Activated naive CD4-positive, alpha-beta T cell treated with anti-CD3 and anti-CD28 coated beads, Interleukin-2, amount 10 ng/mL, durations not matched to agents 7 days and 5 days (primary cell): ENCODE measurements at regions not wholly inside any gene's neighbourhood (a gene's known extent, or its start where the extent isn't known, plus 50 kb on each side); places are given as distances from the start of the nearest gene placed in this dataset.

Experiments
- CTCF ChIA-PET: fragments of 350-600 bp; sonication (Branson Sonifier 250); formaldehyde crosslinking; loops from one replicate; lab custom pipeline; 2021; ENCODE audit warnings: antibody characterized with exemption; lab: Charles Lee
- DNase-seq: peaks from one replicate; pipeline ENCODE4 v3.0.0-alpha.2; 2020
- H3K27ac Mint-ChIP-seq: one replicate; pipeline ENCODE4 v1.8.0; 2021; ENCODE audit warnings: mild to moderate bottlenecking, moderate library complexity, mixed read lengths
- H3K27me3 Mint-ChIP-seq: one replicate; pipeline ENCODE4 v1.8.0; 2021; ENCODE audit warnings: mild to moderate bottlenecking, mixed read lengths
- H3K36me3 Mint-ChIP-seq: one replicate; pipeline ENCODE4 v1.8.0; 2021; ENCODE audit warnings: mixed read lengths
- H3K4me1 Mint-ChIP-seq: one replicate; pipeline ENCODE4 v1.8.0; 2021; ENCODE audit warnings: mixed read lengths
- H3K4me3 Mint-ChIP-seq: one replicate; pipeline ENCODE4 v1.8.0; 2021; ENCODE audit warnings: mild to moderate bottlenecking, moderate library complexity, mixed read lengths
- H3K9me3 Mint-ChIP-seq: one replicate; pipeline ENCODE4 v1.8.0; 2021; ENCODE audit warnings: mixed read lengths

- Mint-ChIP-seq H3K27ac (no peak overlapping the region), H3K36me3 (no peaks in the 10 kb centered on the region), H3K27me3 (no peaks in the 10 kb centered on the region), H3K4me1 (no peaks in the 10 kb centered on the region), H3K4me3 (no peak overlapping the region), H3K9me3 (peaks cover 6% of the 10 kb centered on the region)
- no peak for DNase-seq
- CTCF ChIA-PET: no interaction called here
Observed at GRCh38 chr3:181403876-181404660, 307.7 kb upstream of the SOX2 start.

- Mint-ChIP-seq H3K27ac (no peak overlapping the region), H3K4me3 (no peak overlapping the region), H3K9me3 (peaks cover 6% of the 10 kb centered on the region), H3K36me3 (no peaks in the 10 kb centered on the region), H3K4me1 (no peaks in the 10 kb centered on the region), H3K27me3 (no peaks in the 10 kb centered on the region)
- CTCF ChIA-PET: no interaction called here
- DNase-seq: no peak
Observed at GRCh38 chr3:181402347-181402746, 309.4 kb upstream of the SOX2 start.

GRCh38 chr3:181384970-181385369 lies 326.8 kb upstream of the SOX2 start:
- CTCF ChIA-PET: no interaction called here
- Mint-ChIP-seq H3K9me3 (peaks cover 16% of the 10 kb centered on the region), H3K4me1 (no peaks in the 10 kb centered on the region), H3K36me3 (no peaks in the 10 kb centered on the region), H3K4me3 (no peak overlapping the region), H3K27ac (no peak overlapping the region), H3K27me3 (no peaks in the 10 kb centered on the region)
- DNase-seq: no peak

GRCh38 chr3:181383760-181384159 lies 328.0 kb upstream of the SOX2 start:
- CTCF ChIA-PET: no interaction called here
- no peak overlapping the region for H3K27ac Mint-ChIP-seq
- no peaks in the 10 kb centered on the region for H3K36me3 Mint-ChIP-seq
- H3K4me3 Mint-ChIP-seq: no peak overlapping the region
- no peaks in the 10 kb centered on the region for H3K4me1 Mint-ChIP-seq
- peaks cover 16% of the 10 kb centered on the region for H3K9me3 Mint-ChIP-seq
- DNase-seq: no peak
- H3K27me3 Mint-ChIP-seq: no peaks in the 10 kb centered on the region

- no peaks in the 10 kb centered on the region for H3K36me3 Mint-ChIP-seq
- no peak overlapping the region for H3K27ac Mint-ChIP-seq
- H3K4me1 Mint-ChIP-seq: no peaks in the 10 kb centered on the region
- no peak overlapping the region for H3K4me3 Mint-ChIP-seq
- CTCF ChIA-PET: no interaction called here
- H3K9me3 Mint-ChIP-seq: peaks cover 16% of the 10 kb centered on the region
- no peak for DNase-seq
- no peaks in the 10 kb centered on the region for H3K27me3 Mint-ChIP-seq
Observed at GRCh38 chr3:181383201-181383600, 328.5 kb upstream of the SOX2 start.

GRCh38 chr3:181382656-181383055 lies 329.1 kb upstream of the SOX2 start:
- no peaks in the 10 kb centered on the region for H3K4me1 Mint-ChIP-seq
- no peak overlapping the region for H3K27ac Mint-ChIP-seq
- H3K4me3 Mint-ChIP-seq: no peak overlapping the region
- CTCF ChIA-PET: no interaction called here
- peaks cover 14% of the 10 kb centered on the region for H3K9me3 Mint-ChIP-seq
- H3K27me3 Mint-ChIP-seq: no peaks in the 10 kb centered on the region
- no peak for DNase-seq
- H3K36me3 Mint-ChIP-seq: no peaks in the 10 kb centered on the region

GRCh38 chr3:181379278-181379677 lies 332.4 kb upstream of the SOX2 start:
- CTCF ChIA-PET: no interaction called here
- no peak for DNase-seq
- Mint-ChIP-seq H3K36me3 (no peaks in the 10 kb centered on the region), H3K4me3 (no peak overlapping the region), H3K9me3 (peaks cover 8% of the 10 kb centered on the region), H3K4me1 (no peaks in the 10 kb centered on the region), H3K27ac (no peak overlapping the region), H3K27me3 (no peaks in the 10 kb centered on the region)

GRCh38 chr3:181369637-181370036 lies 342.1 kb upstream of the SOX2 start:
- no peak overlapping the region for H3K27ac Mint-ChIP-seq
- no peaks in the 10 kb centered on the region for H3K36me3 Mint-ChIP-seq
- no peak overlapping the region for H3K4me3 Mint-ChIP-seq
- DNase-seq: no peak
- H3K27me3 Mint-ChIP-seq: no peaks in the 10 kb centered on the region
- CTCF ChIA-PET: no interaction called here
- no peaks in the 10 kb centered on the region for H3K4me1 Mint-ChIP-seq
- no peaks in the 10 kb centered on the region for H3K9me3 Mint-ChIP-seq

- CTCF ChIA-PET: no interaction called here
- Mint-ChIP-seq H3K27ac (no peak overlapping the region), H3K27me3 (no peaks in the 10 kb centered on the region), H3K4me3 (no peak overlapping the region), H3K9me3 (no peaks in the 10 kb centered on the region), H3K36me3 (no peaks in the 10 kb centered on the region), H3K4me1 (no peaks in the 10 kb centered on the region)
- DNase-seq: no peak
Observed at GRCh38 chr3:181363231-181363630, 348.5 kb upstream of the SOX2 start.

- Mint-ChIP-seq H3K9me3 (no peaks in the 10 kb centered on the region), H3K27ac (no peak overlapping the region), H3K27me3 (no peaks in the 10 kb centered on the region), H3K36me3 (no peaks in the 10 kb centered on the region), H3K4me3 (no peak overlapping the region), H3K4me1 (no peaks in the 10 kb centered on the region)
- CTCF ChIA-PET: no interaction called here
- no peak for DNase-seq
Observed at GRCh38 chr3:181362378-181362777, 349.3 kb upstream of the SOX2 start.

GRCh38 chr3:181358562-181358961 lies 353.2 kb upstream of the SOX2 start:
- Mint-ChIP-seq H3K36me3 (no peaks in the 10 kb centered on the region), H3K9me3 (no peaks in the 10 kb centered on the region), H3K27ac (no peak overlapping the region), H3K27me3 (no peaks in the 10 kb centered on the region), H3K4me1 (no peaks in the 10 kb centered on the region), H3K4me3 (no peak overlapping the region)
- CTCF ChIA-PET: no interaction called here
- DNase-seq: no peak

GRCh38 chr3:181358060-181358459 lies 353.7 kb upstream of the SOX2 start:
- no peak overlapping the region for H3K4me3 Mint-ChIP-seq
- no peak overlapping the region for H3K27ac Mint-ChIP-seq
- H3K27me3 Mint-ChIP-seq: no peaks in the 10 kb centered on the region
- H3K9me3 Mint-ChIP-seq: no peaks in the 10 kb centered on the region
- no peak for DNase-seq
- no peaks in the 10 kb centered on the region for H3K4me1 Mint-ChIP-seq
- no peaks in the 10 kb centered on the region for H3K36me3 Mint-ChIP-seq
- CTCF ChIA-PET: no interaction called here

GRCh38 chr3:181354140-181354539 lies 357.6 kb upstream of the SOX2 start:
- CTCF ChIA-PET: no interaction called here
- no peaks in the 10 kb centered on the region for H3K36me3 Mint-ChIP-seq
- H3K4me3 Mint-ChIP-seq: no peak overlapping the region

GRCh38 chr3:181344331-181344730 lies 354.8 kb upstream of the DNAJC19 start:
- Mint-ChIP-seq H3K9me3 (no peaks in the 10 kb centered on the region), H3K27me3 (no peaks in the 10 kb centered on the region), H3K36me3 (no peaks in the 10 kb centered on the region), H3K4me3 (no peak overlapping the region), H3K27ac (no peak overlapping the region), H3K4me1 (no peaks in the 10 kb centered on the region)
- CTCF ChIA-PET: no interaction called here
- no peak for DNase-seq

More at GRCh38 chr3:181354140-181354539, 357.6 kb upstream of the SOX2 start:
- H3K27me3 Mint-ChIP-seq: no peaks in the 10 kb centered on the region
- no peaks in the 10 kb centered on the region for H3K4me1 Mint-ChIP-seq
- H3K9me3 Mint-ChIP-seq: no peaks in the 10 kb centered on the region
- no peak overlapping the region for H3K27ac Mint-ChIP-seq
- DNase-seq: no peak

GRCh38 chr3:181336597-181336996 lies 347.1 kb upstream of the DNAJC19 start:
- H3K27ac Mint-ChIP-seq: no peak overlapping the region
- CTCF ChIA-PET: interaction anchor here (0.9 kb wide), 1 partner anchor 10 kb away, joined by 3 read pairs; no protein-coding TSS in a partner anchor
- no peaks in the 10 kb centered on the region for H3K4me1 Mint-ChIP-seq
- no peak overlapping the region for H3K4me3 Mint-ChIP-seq
- no peaks in the 10 kb centered on the region for H3K27me3 Mint-ChIP-seq
- H3K9me3 Mint-ChIP-seq: no peaks in the 10 kb centered on the region
- no peaks in the 10 kb centered on the region for H3K36me3 Mint-ChIP-seq
- no peak for DNase-seq
